Stimulated activated CD8-positive, alpha-beta memory T cell treated with anti-CD3 and anti-CD28 coated beads, Interleukin-4, amount 100 ng/mL, for 1 hour (primary cell): ENCODE measurements at regions not wholly inside any gene's neighbourhood (a gene's known extent, or its start where the extent isn't known, plus 50 kb on each side); places are given as distances from the start of the nearest gene placed in this dataset.

ENCODE experiments used
- DNase-seq, 2 donors: peaks; one replicate each; pipeline ENCODE4 v3.0.0-alpha.2; 2020; ENCODE audit warnings: low read depth in 2 of 2, low spot score in 1 of 2

- DNase-seq: no peak
Measured at GRCh38 chr9:80052830-80053229, 481.1 kb downstream of the TLE4 start.

DNA sequence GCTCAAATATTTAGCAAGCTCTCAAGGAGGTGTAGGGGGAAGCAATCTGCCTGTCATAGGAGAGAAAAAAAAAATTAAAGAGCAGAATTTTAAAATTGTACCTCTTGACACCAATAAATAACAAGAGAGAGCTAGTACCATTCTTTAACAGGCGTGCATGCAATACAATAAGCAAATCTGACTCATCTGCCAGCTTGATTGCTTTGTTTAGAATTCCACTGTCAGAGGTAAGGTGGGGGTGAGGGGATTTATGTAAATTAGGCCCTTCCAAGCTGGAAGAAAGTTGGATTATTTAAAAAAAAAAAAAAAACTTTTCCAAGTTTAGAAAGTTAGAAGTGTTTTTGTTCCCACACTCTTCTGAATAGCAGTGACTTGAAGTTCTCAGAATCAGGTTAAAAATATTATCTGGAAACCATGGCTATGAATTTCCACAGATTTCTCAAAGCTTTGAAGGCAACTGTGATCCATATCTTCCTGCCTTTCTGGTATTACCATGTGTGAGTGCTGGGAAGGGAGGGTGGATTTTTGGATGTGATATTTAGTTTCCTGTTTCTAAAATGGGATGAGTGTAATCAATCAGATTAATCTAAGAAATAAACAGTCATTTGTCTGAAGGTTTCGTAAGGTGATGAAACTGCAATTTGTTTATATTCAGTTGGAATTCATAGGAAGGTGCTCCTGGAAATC, 477.5 kb downstream of the TLE4 start:
- DNase-seq: no peak

DNA sequence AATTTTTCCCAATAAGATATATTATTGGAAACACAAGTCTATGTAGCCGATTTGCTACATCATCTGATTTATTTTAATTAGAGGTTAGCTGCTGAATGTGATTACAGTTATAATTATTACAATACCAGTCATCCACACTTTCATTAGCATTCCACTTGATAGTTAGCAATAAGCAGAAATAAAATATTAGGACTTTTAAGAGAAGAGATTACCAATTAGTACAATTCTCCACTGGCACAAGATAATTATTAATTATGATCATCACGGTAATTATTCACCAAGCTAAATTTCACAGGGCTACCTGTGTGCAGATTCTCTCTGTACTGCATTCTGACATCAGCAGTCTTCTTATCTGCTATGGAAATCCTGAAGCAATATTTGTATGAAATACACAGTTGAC, 474.7 kb downstream of the TLE4 start:
- no peak for DNase-seq

DNA sequence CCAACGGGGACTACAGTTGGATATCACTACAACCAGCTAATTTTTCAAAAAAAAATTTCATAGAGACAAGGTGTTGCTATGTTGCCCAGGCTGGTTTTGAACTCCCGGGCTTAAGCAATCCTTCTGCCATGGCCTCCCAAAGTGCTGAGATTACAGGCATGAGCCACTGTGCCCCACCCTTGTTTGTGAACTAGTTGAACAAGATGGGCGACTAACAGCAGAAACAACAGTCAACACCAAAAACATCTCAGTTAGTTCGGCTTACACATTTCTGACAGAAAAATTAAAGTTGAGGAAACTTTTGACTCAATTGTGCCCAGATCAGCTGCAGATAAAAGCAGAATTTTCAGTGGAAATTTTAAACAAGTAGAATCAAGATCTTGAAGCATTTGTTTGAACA, 470.1 kb downstream of the TLE4 start:
- DNase-seq: no peak

GRCh38 chr9:80040457-80040856, 468.7 kb downstream of the TLE4 start:
- no peak for DNase-seq

- DNase-seq: no peak
Measured at GRCh38 chr9:80030801-80031200, 459.0 kb downstream of the TLE4 start.

DNA sequence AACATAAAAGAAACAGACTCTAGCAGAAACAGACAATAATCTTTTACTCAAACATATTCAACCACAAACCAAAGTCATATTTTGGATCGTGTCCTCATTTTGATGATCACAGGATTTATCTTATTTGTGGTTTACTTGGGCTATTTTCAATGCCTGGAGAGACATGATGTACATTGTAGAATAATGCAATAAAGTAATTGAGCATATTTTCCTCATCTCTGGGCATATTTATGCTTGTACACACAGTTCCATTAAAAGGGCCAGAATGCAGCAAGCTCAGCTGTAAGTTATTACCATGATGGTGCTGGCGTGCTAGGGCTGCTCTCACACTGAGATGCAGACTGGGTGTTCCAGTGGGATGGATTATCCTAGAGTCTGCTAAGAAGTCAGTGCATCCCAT, 456.7 kb downstream of the TLE4 start:
- no peak for DNase-seq

GRCh38 chr9:80025796-80026520, 454.2 kb downstream of the TLE4 start:
- no peak for DNase-seq

- no peak for DNase-seq
Measured at GRCh38 chr9:80025131-80025530, 453.4 kb downstream of the TLE4 start.

- DNase-seq: no peak
Measured at GRCh38 chr9:80020530-80020929, 448.8 kb downstream of the TLE4 start.

- no peak for DNase-seq
Measured at GRCh38 chr9:80020056-80020455, 448.3 kb downstream of the TLE4 start.

DNA sequence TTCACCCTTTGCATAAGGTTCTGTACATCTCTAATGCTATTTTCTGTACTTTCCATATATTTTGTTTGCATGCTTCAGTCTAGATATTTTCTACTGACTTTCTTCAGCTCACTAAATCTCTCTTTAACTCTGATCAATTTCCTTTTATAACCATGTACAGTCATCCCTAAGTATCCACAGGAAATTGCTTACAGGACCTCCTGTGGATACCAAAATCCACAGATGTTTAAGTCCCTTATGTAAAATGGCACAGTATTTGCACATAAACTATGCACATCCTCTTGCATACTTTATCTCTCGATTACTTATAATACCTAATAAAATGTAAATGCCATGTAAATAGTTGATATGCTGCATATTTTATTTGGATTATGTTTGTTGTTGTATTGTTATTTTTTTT, 442.1 kb downstream of the TLE4 start:
- no peak for DNase-seq

- DNase-seq: no peak
Measured at GRCh38 chr9:80012557-80013330, 441.0 kb downstream of the TLE4 start.

DNA sequence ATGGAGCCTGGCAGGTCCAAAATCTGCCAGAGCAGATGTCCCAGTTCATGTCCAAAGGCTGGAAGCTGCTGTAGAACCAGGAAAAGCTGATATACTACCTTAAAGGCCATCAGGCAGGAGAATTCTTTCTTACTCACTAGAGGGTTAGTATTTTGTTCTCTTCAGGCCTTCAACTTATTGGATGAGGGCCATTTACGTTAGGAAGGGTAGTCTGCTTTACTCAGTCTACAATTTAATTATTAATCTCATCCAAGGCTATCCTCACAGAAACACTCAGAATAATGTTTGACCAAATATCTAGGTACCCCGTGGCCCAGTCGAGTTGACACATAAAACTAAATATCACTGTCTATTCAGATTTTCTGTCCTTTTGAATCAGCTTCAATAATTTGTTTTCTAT, 437.4 kb downstream of the TLE4 start:
- no peak for DNase-seq

DNA sequence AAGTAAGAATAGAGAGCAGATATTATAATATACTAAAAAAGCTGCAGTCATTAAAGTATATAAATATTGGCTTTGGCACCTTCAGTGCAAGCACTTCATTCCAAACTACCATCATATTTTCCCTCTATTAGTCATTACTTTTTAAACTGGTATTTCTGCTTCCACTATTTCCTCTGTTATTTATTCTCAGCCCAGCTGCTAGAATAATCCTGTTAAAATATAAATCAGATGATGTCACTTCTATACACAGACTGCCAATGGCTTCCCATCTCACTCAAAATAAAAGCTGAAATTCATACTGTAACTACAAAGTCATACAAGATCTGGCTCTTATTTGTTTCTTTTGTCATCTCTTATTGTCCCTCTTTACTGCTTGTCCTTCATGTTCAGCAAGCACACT, 432.9 kb downstream of the TLE4 start:
- DNase-seq: no peak

- DNase-seq: no peak
Measured at GRCh38 chr9:79990536-79990935, 418.8 kb downstream of the TLE4 start.

- no peak for DNase-seq
Measured at GRCh38 chr9:79989079-79989478, 417.3 kb downstream of the TLE4 start.

DNA sequence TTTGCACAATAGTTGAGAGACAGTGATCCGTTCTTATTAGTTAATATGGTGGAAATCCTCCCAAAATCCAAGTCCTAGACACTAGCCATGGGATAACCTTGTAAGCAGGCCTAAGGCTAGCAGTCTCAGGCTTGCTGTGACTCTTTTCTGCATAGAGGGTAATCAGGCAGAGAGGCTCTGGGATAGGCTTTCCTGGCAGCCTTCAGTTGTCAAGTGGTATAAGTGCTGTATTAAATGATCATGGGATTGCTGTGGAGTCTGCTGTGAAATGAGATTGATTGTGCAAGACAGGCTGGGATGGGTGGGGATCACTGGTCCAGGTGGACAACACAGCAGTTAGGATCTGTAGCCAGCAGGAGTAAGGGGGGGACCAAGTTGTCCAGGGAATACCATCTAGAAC, 416.4 kb downstream of the TLE4 start:
- DNase-seq: no peak

GRCh38 chr9:79986437-79986836, 414.7 kb downstream of the TLE4 start:
- DNase-seq: no peak

DNA sequence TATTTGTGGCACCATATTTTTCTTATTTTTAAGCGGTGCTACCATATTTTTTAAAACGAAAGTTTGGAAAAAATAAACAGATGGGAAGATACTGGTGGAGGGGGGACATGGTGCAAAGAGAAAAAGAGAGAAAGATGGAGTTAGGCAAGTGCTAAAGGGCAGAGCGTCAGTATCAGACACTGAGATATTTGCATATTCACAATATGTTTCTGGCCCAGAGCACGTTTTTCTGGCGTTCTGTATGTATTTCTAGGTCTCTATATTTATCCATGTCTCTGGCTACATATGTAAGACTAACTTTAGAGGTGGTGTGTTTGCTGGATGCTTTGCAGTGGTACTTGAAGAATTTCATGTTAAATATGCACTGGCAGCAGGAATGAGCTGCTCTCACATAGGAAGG, 414.0 kb downstream of the TLE4 start:
- DNase-seq: no peak

DNA sequence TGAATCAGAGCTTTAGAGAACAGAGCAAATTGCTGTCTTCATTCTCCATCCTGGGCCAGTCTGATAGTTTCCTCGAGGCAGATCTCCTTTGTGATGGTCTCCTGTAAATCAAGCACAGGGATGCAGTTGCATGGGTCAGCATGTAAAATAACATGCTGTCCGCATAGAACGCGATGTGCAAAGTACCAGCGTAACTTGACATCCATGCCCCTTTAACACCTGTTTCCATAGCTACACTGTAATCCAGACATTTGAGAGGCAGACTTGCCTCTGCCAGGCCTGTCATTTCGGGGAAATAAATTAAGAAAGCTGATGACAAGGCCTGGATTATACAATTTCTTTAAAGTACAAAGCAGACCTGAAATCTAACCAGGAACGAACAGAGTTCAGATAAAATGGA, 413.5 kb downstream of the TLE4 start:
- DNase-seq: no peak

DNA sequence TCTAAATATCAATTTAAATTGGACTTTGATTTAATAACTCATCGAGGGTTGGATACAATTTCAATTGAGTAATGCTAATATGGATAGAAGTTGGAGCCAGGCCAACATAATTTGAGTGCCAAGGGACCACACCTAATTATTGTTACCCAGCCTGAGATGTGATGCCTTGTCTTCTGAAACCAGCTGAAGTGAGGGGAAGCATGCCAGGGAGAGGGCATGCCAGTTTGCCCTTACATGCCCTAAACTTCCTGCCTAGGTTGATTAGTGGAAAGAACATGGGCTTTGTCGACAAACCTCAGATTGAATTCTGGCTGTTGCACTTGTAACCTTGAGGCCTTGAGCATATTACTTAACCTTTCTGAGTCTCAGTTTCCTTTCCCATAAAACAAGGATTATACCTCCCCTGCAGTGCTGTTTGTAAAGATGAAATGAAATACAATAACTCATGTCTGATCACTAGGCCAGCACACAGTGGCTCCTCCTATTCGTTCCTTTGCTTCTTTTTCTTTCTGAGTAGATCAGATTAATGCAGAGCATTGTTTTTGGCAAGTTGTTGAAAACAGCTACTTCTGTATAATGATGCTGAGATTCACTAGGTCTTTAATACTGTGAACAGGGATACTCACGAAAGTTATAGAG, 412.8 kb downstream of the TLE4 start:
- no peak for DNase-seq
